ENCODE measurements at regions not wholly inside any gene's neighbourhood (a gene's known extent, or its start where the extent isn't known, plus 50 kb on each side); places are given as distances from the start of the nearest gene placed in this dataset.
"Not testable (repeated sequence)": the region's sequence is repeated elsewhere in the genome, so short reads cannot be mapped to it uniquely, and the experiment has no call there.

- DNase-seq (ENCODE audit: low read depth), result no peak
These were observed 654.9 kb upstream of the TBL1XR1 start for GRCh38 chr3:177852001-177852807.

DNA sequence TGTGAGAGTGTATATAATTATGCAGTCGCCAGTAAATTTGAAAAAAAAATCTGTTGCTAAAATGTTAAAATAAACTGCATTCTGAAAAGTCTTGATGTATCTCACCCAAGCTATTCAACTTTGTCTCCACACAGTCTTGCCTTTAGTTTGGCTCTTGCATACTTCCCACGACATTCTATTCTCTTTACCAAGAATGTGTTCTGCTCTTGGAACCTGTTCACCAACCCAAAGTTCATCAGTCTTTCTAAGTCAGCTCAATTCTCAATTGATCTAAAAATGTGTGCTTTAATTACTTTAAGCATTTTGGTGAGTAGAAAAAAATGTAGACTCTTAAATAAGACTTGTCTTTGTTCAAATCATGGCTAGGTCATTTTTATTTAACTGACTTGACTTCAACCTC, 657.7 kb upstream of the TBL1XR1 start:
- no peak for DNase-seq (ENCODE audit: low read depth)

DNA sequence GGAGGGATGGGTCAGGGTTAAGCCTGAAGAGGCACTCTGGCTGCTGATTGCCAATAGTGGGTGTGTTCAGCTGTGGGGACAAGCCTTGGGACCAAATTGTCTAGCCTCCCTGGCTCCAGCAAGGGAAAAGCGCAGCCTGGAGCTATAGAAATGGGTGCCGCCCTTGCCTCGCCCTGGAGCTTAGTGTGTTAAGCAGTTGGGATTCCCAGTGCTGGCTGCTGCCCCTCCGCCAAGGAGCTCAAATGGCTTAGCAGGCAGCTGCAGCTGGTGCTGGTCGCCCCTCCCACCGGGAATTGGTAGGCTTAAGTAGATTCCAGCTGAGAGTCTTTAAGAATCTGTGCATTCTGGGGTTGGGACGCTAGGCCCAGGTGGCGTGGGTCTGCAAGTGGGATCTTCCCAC, 662.9 kb upstream of the TBL1XR1 start:
- no peak for DNase-seq (ENCODE audit: low read depth)

DNA sequence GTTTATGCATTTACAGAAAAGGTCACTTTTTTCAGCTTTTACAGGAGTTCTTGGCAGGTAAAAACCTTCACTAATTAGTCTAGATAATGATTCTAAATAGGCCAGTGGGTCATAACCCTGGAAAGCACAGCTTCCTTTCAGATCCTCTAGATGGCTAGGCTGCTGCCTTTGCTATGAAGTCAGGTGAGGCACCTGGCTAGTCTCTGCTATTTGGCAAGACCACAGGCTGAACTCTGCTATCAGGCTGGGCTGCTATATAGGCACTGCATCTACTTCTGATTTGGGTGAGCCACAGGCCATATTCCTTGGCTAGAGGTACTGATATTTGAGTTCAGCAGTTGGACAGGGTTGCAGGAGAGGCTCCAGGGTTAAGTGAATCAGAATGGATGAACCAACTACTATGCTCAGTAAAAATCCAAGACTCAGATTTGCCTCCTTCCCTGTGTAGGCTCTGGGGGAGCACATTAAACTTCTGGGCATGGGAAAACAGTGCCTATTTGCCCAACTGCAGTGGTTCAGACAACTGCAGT, 665.7 kb upstream of the TBL1XR1 start:
- DNase-seq (ENCODE audit: low read depth), result no peak

DNA sequence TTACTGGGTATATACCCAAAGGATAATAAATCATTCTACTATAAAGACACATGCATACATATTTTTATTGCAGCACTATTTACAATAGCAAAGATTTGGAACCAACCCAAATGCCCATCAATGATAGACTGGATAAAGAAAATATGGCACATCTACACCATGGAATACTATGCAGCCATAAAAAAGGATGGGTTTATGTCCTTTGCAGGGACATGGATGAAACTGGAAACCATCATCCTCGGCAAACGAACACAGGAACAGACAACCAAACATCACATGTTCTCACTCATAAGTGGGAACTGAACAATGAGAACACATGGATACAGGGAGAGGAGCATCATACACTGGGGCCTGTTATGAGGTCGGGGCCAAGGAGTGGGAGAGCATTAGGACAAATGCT, 665.0 kb upstream of the KCNMB2 start:
- not testable (repeated sequence) for DNase-seq (ENCODE audit: low read depth)

DNA sequence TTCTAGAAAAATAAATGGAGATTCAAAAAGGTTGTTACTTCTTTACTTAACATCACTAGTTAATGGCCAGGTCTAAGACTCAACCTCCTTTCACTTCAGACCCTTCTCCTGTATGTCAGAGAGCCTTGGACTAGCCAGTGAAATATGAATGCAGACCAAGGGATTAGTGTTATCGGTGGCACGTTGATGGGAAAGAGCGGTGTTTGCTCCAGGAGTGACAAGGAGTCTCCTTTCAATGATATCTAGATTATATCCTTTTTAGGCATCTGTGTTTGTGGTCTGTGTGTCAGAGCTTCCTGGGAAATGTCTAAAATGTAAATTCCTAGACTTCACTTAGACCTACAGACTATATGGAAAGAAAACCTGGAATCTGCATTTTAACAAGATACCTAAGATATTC, 658.0 kb upstream of the KCNMB2 start:
- DNase-seq (ENCODE audit: low read depth), result no peak

DNA sequence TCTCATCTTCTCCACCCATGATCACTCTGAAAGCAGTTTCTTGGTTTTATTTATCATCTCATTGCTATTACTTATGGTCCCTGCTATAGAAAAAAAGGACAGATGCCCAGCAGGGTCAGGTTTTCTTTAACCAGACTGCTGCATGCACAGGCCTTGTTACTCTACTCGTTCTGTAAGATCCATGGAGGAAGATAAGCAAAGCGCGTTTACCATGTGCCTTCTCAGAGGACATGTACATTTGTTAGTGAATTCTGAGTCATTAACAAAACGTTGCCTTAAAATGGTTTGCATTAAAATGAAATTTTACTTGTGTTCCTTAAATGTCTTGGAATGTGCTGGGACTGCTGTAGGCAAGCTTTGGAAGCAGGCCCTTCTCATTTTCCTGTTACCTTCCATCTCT, 657.3 kb upstream of the KCNMB2 start:
- no peak for DNase-seq (ENCODE audit: low read depth)

- DNase-seq (ENCODE audit: low read depth), result no peak
These were observed 654.9 kb upstream of the KCNMB2 start for GRCh38 chr3:177881351-177881750.

GRCh38 chr3:177882124-177882648, 654.0 kb upstream of the KCNMB2 start:
- no peak for DNase-seq (ENCODE audit: low read depth)

DNA sequence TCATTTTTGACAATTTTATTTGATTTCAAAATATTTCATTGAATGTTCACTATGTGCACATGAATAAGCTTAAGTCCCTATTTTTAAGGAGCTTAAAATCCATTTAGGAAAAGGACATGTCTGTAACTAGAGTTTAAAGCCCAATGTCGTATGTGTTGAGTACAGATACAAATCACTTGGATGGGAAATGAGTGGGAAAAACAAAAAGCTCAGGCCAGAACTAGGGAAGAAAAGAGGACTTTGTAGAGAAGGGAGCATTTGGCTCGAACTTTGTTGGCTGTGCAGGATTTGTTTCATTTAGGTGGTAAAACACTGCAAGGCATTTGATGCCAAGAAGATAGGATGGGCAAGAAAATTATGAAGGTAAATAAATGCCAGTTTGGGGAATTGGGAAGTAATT, 653.1 kb upstream of the KCNMB2 start:
- DNase-seq (ENCODE audit: low read depth), result no peak

- no peak for DNase-seq (ENCODE audit: low read depth)
These were observed 652.3 kb upstream of the KCNMB2 start for GRCh38 chr3:177883957-177884356.

DNA sequence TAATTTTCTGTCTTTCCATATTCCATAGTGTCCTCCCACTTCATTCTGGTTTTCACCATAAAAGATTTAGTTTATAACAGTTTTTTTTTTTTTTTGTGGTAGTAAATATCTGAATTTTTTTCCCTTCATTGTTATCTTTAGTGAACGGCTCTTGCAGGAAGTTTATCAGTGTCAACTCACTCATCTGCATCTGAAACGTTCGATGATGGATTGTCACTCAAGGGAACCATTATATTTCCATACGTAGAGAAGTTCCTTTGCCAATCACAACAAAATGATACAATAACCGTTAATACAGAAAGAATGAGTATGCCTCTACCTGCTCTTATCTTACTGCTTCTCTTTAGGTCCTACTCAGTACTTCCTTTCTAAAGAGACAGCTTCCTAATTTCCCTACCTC, 651.2 kb upstream of the KCNMB2 start:
- no peak for DNase-seq (ENCODE audit: low read depth)

GRCh38 chr3:177886501-177886900, 649.7 kb upstream of the KCNMB2 start:
- DNase-seq (ENCODE audit: low read depth), result no peak

DNA sequence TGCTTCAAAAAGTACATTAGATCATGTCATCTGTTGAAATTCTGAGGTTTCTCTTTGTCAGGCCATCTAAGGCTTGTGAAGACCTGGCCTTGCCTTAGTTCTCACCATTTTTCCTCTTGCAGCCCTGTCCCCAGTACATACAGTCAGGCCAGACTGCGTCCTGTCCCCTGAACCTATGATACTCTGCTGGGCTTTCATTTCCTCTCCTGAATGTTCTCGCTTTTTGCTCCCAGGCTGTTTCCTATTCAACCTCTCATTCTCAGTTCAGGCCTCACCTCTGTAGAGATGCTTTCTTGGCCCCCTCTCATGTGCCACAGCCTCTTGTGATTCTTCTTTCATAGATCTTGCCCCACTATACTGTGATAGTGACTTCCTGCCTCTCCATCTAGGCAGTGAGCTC, 648.8 kb upstream of the KCNMB2 start:
- DNase-seq (ENCODE audit: low read depth), result no peak

GRCh38 chr3:177889161-177889560, 647.1 kb upstream of the KCNMB2 start:
- DNase-seq (ENCODE audit: low read depth), result no peak

GRCh38 chr3:177889652-177890358, 646.4 kb upstream of the KCNMB2 start:
- no peak for DNase-seq (ENCODE audit: low read depth)

DNA sequence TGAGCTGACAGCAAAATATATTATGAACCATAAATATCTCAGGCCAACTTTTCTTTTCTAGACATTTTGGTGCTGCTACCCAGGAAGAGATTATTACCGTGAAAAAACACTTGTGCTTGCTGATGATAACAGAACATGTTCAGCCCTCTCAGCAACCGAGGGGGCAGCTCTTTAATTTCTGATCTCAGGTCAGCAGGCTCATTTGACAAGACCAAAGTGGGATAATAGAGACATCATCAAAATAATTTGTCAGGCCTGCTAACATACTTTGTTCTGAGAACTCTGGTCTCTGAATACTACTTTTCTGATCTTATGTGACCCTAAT, 645.9 kb upstream of the KCNMB2 start:
- no peak for DNase-seq (ENCODE audit: low read depth)

- not testable (repeated sequence) for DNase-seq (ENCODE audit: low read depth)
These were observed 644.7 kb upstream of the KCNMB2 start for GRCh38 chr3:177891569-177891968.

DNA sequence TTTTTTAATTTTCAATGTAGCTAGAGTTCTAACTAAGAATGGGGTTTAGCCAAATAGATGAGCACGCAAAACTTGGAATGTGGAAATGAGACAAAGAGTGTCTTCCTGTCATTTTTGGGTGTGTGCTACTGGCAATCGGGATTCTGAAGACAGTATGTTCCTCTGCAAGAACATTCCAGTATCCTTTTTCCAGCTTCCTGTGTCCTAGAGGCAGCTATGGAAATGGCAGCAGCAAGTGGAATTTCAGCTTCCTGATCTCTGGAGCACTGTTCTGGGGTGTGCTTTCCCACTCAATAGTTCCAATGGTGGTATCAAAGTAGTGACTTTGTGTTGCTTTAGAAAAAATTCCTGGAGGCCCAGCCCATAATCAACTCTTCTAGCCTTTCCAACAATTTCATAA, 642.9 kb upstream of the KCNMB2 start:
- DNase-seq (ENCODE audit: low read depth), result no peak

- DNase-seq (ENCODE audit: low read depth), result no peak
These were observed 642.0 kb upstream of the KCNMB2 start for GRCh38 chr3:177894081-177894728.

- DNase-seq (ENCODE audit: low read depth), result no peak
These were observed 638.1 kb upstream of the KCNMB2 start for GRCh38 chr3:177898185-177898584.

DNA sequence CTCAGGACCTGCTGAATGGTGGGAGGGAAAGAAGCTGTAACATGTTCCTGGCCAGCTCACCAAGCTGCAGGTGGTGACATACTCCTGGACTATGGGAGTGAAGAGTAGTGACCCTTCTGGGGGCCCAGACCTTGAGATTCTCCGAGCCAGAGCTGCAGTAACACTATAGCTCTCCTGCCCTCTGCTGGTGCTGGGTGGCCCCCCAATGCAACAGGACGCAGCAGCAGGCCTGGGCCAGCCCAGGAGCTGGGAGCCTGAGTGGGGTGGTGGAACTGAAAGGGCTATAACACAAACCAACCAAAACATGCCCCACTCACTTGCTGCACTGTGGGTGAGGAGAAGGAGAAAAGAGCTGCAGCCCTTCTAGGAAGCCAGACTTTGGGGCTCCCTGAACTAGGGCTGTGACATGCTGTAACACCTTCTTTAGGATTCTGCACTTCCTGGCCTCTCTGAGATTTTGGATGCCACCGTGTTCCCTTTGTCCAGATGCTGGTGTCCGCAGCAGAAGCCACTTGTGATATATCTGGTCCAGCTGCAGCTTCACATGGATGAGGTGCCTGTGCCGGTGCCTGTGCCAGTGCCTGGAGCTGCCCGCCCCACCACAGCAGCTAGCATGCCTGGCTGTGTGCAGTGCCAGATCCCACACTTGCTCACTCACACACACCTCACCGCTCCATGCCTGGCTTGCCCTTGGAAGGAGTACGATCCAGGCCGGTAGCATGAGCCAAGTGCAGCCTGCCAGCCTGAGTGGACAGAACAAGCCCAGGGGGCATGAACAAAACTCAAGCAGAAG, 636.8 kb upstream of the KCNMB2 start:
- DNase-seq (ENCODE audit: low read depth), result no peak

All from GM04503 (cell line).